GM12878 (cell line): ENCODE measurements at regions not wholly inside any gene's neighbourhood (a gene's known extent, or its start where the extent isn't known, plus 50 kb on each side); places are given as distances from the start of the nearest gene placed in this dataset.

ENCODE experiments used
- ATAC-seq: fragments of 200-7000 bp; cut with Tn5 transposase; 3 replicates; pipeline ENCODE4 v1.9.1; 2020; ENCODE audit warnings: mild to moderate bottlenecking, moderate library complexity
- BruUV-seq: library from RNA; stranded (reverse); fragments of 400-500 nt; replicated peaks from 2 replicates; lab custom pipeline; 2021; lab: Mats Ljungman, UMichigan
- CTCF ChIA-PET: fragments of 300-600 bp; sonication (Branson Sonifier 250); formaldehyde crosslinking; extraction: SDS; loops from one replicate; lab custom pipeline; 2021; ENCODE audit warnings: inconsistent platforms; lab: Yijun Ruan, JAX
- POLR2A ChIA-PET: fragments of 350-600 bp; formaldehyde crosslinking; extraction: SDS; loops from one replicate; lab custom pipeline; 2021; ENCODE audit warnings: inconsistent platforms; lab: Charles Lee
- RAD21 ChIA-PET: fragments of 300-600 bp; sonication (Branson Sonifier 250); formaldehyde crosslinking; loops from one replicate; lab custom pipeline; 2023; ENCODE audit warnings: antibody characterized with exemption; ENCODE audit not compliant: unreplicated experiment; lab: Charles Lee
- SMC1A ChIA-PET: fragments of 300-600 bp; sonication (Branson Sonifier 250); formaldehyde crosslinking; loops from one replicate; lab custom pipeline; 2023; ENCODE audit not compliant: unreplicated experiment, uncharacterized antibody; lab: Charles Lee
- DNase-seq: peaks from one replicate; pipeline ENCODE4 v3.0.0-alpha.2; 2011; ENCODE audit warnings: low read depth, low spot score
- FAIRE-seq: peaks from 3 replicates; lab custom pipeline; 2011; peaks lifted over from hg19 to GRCh38; lab: Jason Lieb, UNC
- H2AFZ ChIP-seq: 2 replicates; pipeline ENCODE4 v1.6.0; 2011; ENCODE audit warnings: low read depth, low read length, control low read depth; ENCODE audit not compliant: control insufficient read depth
- H3K27ac ChIP-seq: 2 replicates; pipeline ENCODE4 v1.5.1; 2011; ENCODE audit warnings: control low read depth; ENCODE audit not compliant: control insufficient read depth, insufficient read depth
- H3K27me3 ChIP-seq, 2 experiments: replicated peaks in 1 of 2; 2 replicates each; pipeline versions ENCODE4 v1.6.0 to v1.6.1; 2011; ENCODE audit warnings: low read length in 1 of 2; ENCODE audit not compliant: control insufficient read depth in 2 of 2, insufficient read depth in 2 of 2
- H3K36me3 ChIP-seq, 2 experiments: 2 replicates each; pipeline ENCODE4 v1.5.1; 2011; ENCODE audit warnings: low read length in 1 of 2; ENCODE audit not compliant: control insufficient read depth in 2 of 2, insufficient read depth in 2 of 2
- H3K4me1 ChIP-seq: 2 replicates; pipeline ENCODE4 v1.6.1; 2011; ENCODE audit warnings: mild to moderate bottlenecking, low read length, moderate library complexity, mixed read lengths; ENCODE audit not compliant: control insufficient read depth, insufficient read depth
- H3K4me2 ChIP-seq: 2 replicates; pipeline ENCODE4 v1.6.0; 2011; ENCODE audit warnings: control low read depth; ENCODE audit not compliant: control insufficient read depth, insufficient read depth
- H3K4me3 ChIP-seq: fragments of 200-600 bp; sonication (generic); 2 replicates; pipeline ENCODE4 v1.5.1; 2016
- H3K79me2 ChIP-seq: 2 replicates; pipeline ENCODE4 v1.6.0; 2011; ENCODE audit warnings: low read length; ENCODE audit not compliant: control insufficient read depth, insufficient read depth
- H3K9ac ChIP-seq: 2 replicates; pipeline ENCODE4 v1.8.0; 2011; ENCODE audit warnings: low read length, control low read depth, mixed read lengths; ENCODE audit not compliant: control insufficient read depth, insufficient read depth
- H3K9me3 ChIP-seq: replicated peaks from 3 replicates; pipeline ENCODE4 v1.5.1; 2011; ENCODE audit warnings: mild to moderate bottlenecking, low read length; ENCODE audit not compliant: control insufficient read depth, insufficient read depth
- H4K20me1 ChIP-seq: 2 replicates; pipeline ENCODE4 v1.6.0; 2011; ENCODE audit not compliant: control insufficient read depth, insufficient read depth
- BMI1 ChIP-seq: fragments of 450-650 bp; IDR thresholded peaks from 2 replicates; pipeline ENCODE4 v1.6.1; 2016; ENCODE audit warnings: mild to moderate bottlenecking, moderate library complexity, borderline replicate concordance
- CBX3 ChIP-seq: fragments of 200-600 bp; sonication (generic); IDR thresholded peaks from 2 replicates; pipeline ENCODE4 v1.6.1; 2016; ENCODE audit warnings: low read depth, borderline replicate concordance
- CHD1 ChIP-seq: IDR thresholded peaks from 2 replicates; pipeline ENCODE4 v1.6.1; 2012; ENCODE audit warnings: low read depth, low read length, improper control_type of control experiment
- EGR1 ChIP-seq, 2 experiments: IDR thresholded peaks; 1 replicate in 1 of 2; 2 replicates in 1 of 2; pipeline ENCODE4 v1.6.1; 2011 to 2012; ENCODE audit warnings: low read depth in 2 of 2, low read length in 2 of 2, borderline replicate concordance in 1 of 2, mild to moderate bottlenecking in 1 of 2, moderate library complexity in 1 of 2
- HDAC6 ChIP-seq: fragments of 200-600 bp; sonication (generic); IDR thresholded peaks from one replicate; pipeline ENCODE4 v1.8.0; 2017; ENCODE audit warnings: antibody characterized with exemption; ENCODE audit not compliant: unreplicated experiment
- RUNX3 ChIP-seq: IDR thresholded peaks from 2 replicates; pipeline ENCODE4 v1.6.1; 2012; ENCODE audit warnings: low read length, inconsistent platforms
- SMC3 ChIP-seq: IDR thresholded peaks from 2 replicates; pipeline ENCODE4 v1.6.1; 2011; ENCODE audit warnings: low read length, improper control_type of control experiment, borderline replicate concordance
- ZNF217 ChIP-seq: fragments of 450-650 bp; IDR thresholded peaks from 2 replicates; pipeline ENCODE4 v1.6.1; 2017; ENCODE audit warnings: antibody characterized with exemption, mild to moderate bottlenecking
- WGBS: methylation state at CpG from one replicate; pipeline ENCODE4 v1.1.6; 2016; ENCODE audit warnings: low lambda C conversion rate; ENCODE audit not compliant: insufficient replicate concordance, insufficient coverage; ENCODE audit errors: missing lambda C conversion rate; 5-methylcytosine and 5-hydroxymethylcytosine counted together
- in situ Hi-C: fragments of 300-500 bp; cut with MboI; formaldehyde crosslinking; loops from 9 replicates; pipeline ENCODE4 v1.14.3; 2018; ENCODE audit warnings: mixed read lengths
- intact Hi-C: fragments of 100-400 bp; cut with micrococcal nuclease; formaldehyde crosslinking; loops from one replicate; pipeline ENCODE4 v1.14.2; 2022; ENCODE audit not compliant: unreplicated experiment
- TF ChIP-seq, protein P1 (sequence below): fragments of 450-650 bp; formaldehyde crosslinking; IDR thresholded peaks from 2 replicates; pipeline ENCODE4 v1.5.0; 2022; ENCODE audit warnings: mild to moderate bottlenecking, missing genetic modification characterization
- TF ChIP-seq, protein P2 (sequence below), 3 experiments: IDR thresholded peaks in 2 of 3; conservative IDR thresholded peaks in 1 of 3; 2 replicates each; pipeline ENCODE4 v1.5.1; 2011; ENCODE audit warnings: low read depth in 3 of 3, low read length in 3 of 3, mild to moderate bottlenecking in 3 of 3, control low read depth in 2 of 3, moderate library complexity in 2 of 3, inconsistent platforms in 1 of 3, mixed read lengths in 1 of 3; ENCODE audit not compliant: control insufficient read depth in 2 of 3, insufficient read depth in 1 of 3; ENCODE audit errors: extremely low read depth in 1 of 3

DNA sequence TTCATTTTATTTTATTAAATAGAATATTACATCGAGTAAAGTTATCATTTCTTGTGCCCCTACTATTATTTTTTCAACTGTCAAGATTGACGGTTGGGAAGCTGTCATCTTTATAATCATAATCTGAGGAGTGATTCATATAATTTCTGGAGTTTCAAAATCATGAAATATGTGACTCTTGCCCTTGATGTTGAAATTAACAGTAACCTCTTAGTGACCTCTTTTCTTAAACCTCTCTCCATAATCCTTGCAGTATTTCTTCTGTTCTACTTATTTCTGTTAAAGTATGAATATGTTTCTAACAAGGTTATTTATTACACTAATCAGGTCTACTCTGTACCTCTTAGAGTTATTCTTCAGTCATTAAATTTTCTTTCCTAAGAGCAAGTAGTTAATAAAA, 663.8 kb downstream of the LIG4 start:
- POLR2A ChIA-PET: no interaction called here
- no peak for FAIRE-seq
- H4K20me1 ChIP-seq: no peaks in the 10 kb centered on the region
- CTCF ChIA-PET: no interaction called here
- no TSS peak for BruUV-seq
- no peak overlapping the region for H3K4me2 ChIP-seq
- H3K4me3 ChIP-seq: no peak overlapping the region
- no peaks in the 10 kb centered on the region for H3K79me2 ChIP-seq
- no peak overlapping the region for H2AFZ ChIP-seq
- H3K27me3 ChIP-seq: no peaks in the 10 kb centered on the region
- SMC1A ChIA-PET: no interaction called here
- ATAC-seq: no peak
- no peak for DNase-seq
- no peak overlapping the region for H3K9ac ChIP-seq
- H3K36me3 ChIP-seq: no peaks in the 10 kb centered on the region
- RAD21 ChIA-PET: no interaction called here
- intact Hi-C loops (no loop called here), in situ Hi-C loops (no loop called here)
- H3K4me1 ChIP-seq: no peaks in the 10 kb centered on the region
- TF ChIP-seq CHD1 (no peak), EGR1 (IDR thresholded peaks at IDR 0.05; ENCODE audit: borderline replicate concordance in 1 of 2, low read depth in 2 of 2, low read length in 2 of 2) (no peak), RUNX3 (no peak), CBX3 (no peak), ZNF217 (no peak), HDAC6 (no peak), SMC3 (no peak), BMI1 (no peak)
- TF ChIP-seq, protein P1, sequence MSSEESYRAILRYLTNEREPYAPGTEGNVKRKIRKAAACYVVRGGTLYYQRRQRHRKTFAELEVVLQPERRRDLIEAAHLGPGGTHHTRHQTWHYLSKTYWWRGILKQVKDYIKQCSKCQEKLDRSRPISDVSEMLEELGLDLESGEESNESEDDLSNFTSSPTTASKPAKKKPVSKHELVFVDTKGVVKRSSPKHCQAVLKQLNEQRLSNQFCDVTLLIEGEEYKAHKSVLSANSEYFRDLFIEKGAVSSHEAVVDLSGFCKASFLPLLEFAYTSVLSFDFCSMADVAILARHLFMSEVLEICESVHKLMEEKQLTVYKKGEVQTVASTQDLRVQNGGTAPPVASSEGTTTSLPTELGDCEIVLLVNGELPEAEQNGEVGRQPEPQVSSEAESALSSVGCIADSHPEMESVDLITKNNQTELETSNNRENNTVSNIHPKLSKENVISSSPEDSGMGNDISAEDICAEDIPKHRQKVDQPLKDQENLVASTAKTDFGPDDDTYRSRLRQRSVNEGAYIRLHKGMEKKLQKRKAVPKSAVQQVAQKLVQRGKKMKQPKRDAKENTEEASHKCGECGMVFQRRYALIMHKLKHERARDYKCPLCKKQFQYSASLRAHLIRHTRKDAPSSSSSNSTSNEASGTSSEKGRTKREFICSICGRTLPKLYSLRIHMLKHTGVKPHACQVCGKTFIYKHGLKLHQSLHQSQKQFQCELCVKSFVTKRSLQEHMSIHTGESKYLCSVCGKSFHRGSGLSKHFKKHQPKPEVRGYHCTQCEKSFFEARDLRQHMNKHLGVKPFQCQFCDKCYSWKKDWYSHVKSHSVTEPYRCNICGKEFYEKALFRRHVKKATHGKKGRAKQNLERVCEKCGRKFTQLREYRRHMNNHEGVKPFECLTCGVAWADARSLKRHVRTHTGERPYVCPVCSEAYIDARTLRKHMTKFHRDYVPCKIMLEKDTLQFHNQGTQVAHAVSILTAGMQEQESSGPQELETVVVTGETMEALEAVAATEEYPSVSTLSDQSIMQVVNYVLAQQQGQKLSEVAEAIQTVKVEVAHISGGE: no peak
- TF ChIP-seq, protein P2, sequence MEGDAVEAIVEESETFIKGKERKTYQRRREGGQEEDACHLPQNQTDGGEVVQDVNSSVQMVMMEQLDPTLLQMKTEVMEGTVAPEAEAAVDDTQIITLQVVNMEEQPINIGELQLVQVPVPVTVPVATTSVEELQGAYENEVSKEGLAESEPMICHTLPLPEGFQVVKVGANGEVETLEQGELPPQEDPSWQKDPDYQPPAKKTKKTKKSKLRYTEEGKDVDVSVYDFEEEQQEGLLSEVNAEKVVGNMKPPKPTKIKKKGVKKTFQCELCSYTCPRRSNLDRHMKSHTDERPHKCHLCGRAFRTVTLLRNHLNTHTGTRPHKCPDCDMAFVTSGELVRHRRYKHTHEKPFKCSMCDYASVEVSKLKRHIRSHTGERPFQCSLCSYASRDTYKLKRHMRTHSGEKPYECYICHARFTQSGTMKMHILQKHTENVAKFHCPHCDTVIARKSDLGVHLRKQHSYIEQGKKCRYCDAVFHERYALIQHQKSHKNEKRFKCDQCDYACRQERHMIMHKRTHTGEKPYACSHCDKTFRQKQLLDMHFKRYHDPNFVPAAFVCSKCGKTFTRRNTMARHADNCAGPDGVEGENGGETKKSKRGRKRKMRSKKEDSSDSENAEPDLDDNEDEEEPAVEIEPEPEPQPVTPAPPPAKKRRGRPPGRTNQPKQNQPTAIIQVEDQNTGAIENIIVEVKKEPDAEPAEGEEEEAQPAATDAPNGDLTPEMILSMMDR (IDR thresholded peaks at IDR 0.05 in 2 of 3, conservative IDR thresholded peaks at IDR 0.05 in 1 of 3; ENCODE audit: control insufficient read depth in 2 of 3, extremely low read depth in 1 of 3, insufficient read depth in 1 of 3, low read depth in 3 of 3, low read length in 3 of 3): no peak
- TF ChIP-seq, all 136 proteins: peak for 0
- Histone ChIP-seq H3K27ac (no peak overlapping the region), H3K9me3 (no peaks in the 10 kb centered on the region)
- 0% methylated on average over 2 of the region's 2 CpGs for WGBS
